GM23338 (cell line): ENCODE measurements at regions not wholly inside any gene's neighbourhood (a gene's known extent, or its start where the extent isn't known, plus 50 kb on each side); places are given as distances from the start of the nearest gene placed in this dataset.

Experiments used
- ATAC-seq: fragments of 200-7000 bp; cut with Tn5 transposase; 3 replicates; pipeline ENCODE4 v1.9.1; 2020
- DNase-seq: peaks from one replicate; pipeline ENCODE4 v3.0.0-alpha.2; 2015; ENCODE audit warnings: low spot score
- H2AFZ ChIP-seq: fragments of 200-600 bp; sonication (generic); 2 replicates; pipeline ENCODE4 v1.8.0; 2016; ENCODE audit warnings: antibody characterized with exemption, mild to moderate bottlenecking, moderate library complexity
- H3F3A ChIP-seq: fragments of 200-600 bp; sonication (generic); replicated peaks from 2 replicates; pipeline ENCODE4 v1.8.0; 2017; ENCODE audit warnings: antibody characterized with exemption, mixed run types, low read depth
- H3K27ac ChIP-seq: fragments of 200-600 bp; sonication (generic); 2 replicates; pipeline ENCODE4 v1.6.1; 2016; ENCODE audit warnings: low read depth
- H3K27me3 ChIP-seq: fragments of 200-600 bp; sonication (generic); 2 replicates; pipeline ENCODE4 v1.8.0; 2016; ENCODE audit warnings: mild to moderate bottlenecking, mixed run types, moderate library complexity; ENCODE audit not compliant: insufficient read depth
- H3K36me3 ChIP-seq: fragments of 200-600 bp; sonication (generic); 2 replicates; pipeline ENCODE4 v1.8.0; 2016; ENCODE audit warnings: mild to moderate bottlenecking; ENCODE audit not compliant: insufficient read depth
- H3K4me1 ChIP-seq: fragments of 200-600 bp; sonication (generic); 2 replicates; pipeline ENCODE4 v1.8.0; 2016; ENCODE audit warnings: mild to moderate bottlenecking, moderate library complexity; ENCODE audit not compliant: insufficient read depth
- H3K4me2 ChIP-seq: fragments of 200-600 bp; sonication (generic); 2 replicates; pipeline ENCODE4 v1.7.1; 2017; ENCODE audit warnings: mixed run types
- H3K4me3 ChIP-seq: fragments of 200-600 bp; sonication (generic); 2 replicates; pipeline ENCODE4 v1.6.1; 2016; ENCODE audit warnings: mixed run types
- H3K79me2 ChIP-seq: fragments of 200-600 bp; sonication (generic); replicated peaks from 2 replicates; pipeline ENCODE4 v1.8.0; 2017; ENCODE audit warnings: mild to moderate bottlenecking; ENCODE audit not compliant: insufficient read depth
- H3K9me2 ChIP-seq: fragments of 200-600 bp; sonication (generic); 2 replicates; pipeline ENCODE4 v1.8.0; 2017; ENCODE audit not compliant: insufficient read depth
- H4K20me1 ChIP-seq: fragments of 200-600 bp; sonication (generic); replicated peaks from 2 replicates; pipeline ENCODE4 v1.8.0; 2017; ENCODE audit warnings: mild to moderate bottlenecking; ENCODE audit not compliant: insufficient read depth
- H3K27ac Mint-ChIP-seq: 2 replicates; pipeline ENCODE4 v1.8.0; 2020; ENCODE audit warnings: inconsistent platforms, mild to moderate bottlenecking, moderate library complexity, mixed read lengths
- H3K27me3 Mint-ChIP-seq: 3 replicates; pipeline ENCODE4 v1.8.0; 2022; ENCODE audit warnings: low read depth, mild to moderate bottlenecking, moderate library complexity, mixed read lengths, inconsistent platforms; ENCODE audit not compliant: insufficient read depth, poor library complexity
- H3K36me3 Mint-ChIP-seq: 3 replicates; pipeline ENCODE4 v1.8.0; 2021; ENCODE audit warnings: low read depth, mild to moderate bottlenecking, inconsistent platforms, moderate library complexity, mixed read lengths
- H3K4me1 Mint-ChIP-seq: 3 replicates; pipeline ENCODE4 v1.8.0; 2020; ENCODE audit warnings: mild to moderate bottlenecking, inconsistent platforms, mixed read lengths
- H3K4me3 Mint-ChIP-seq: 3 replicates; pipeline ENCODE4 v1.8.0; 2021; ENCODE audit warnings: moderate library complexity, mild to moderate bottlenecking, inconsistent platforms, mixed read lengths
- H3K9me3 Mint-ChIP-seq: 3 replicates; pipeline ENCODE4 v1.8.0; 2020; ENCODE audit warnings: moderate library complexity, mild to moderate bottlenecking, inconsistent platforms, mixed read lengths
- CREB1 ChIP-seq: fragments of 250-450 bp; sonication (Bioruptor Pico); IDR thresholded peaks from 2 replicates; pipeline ENCODE4 v1.5.0; 2020; ENCODE audit warnings: low read depth, mild to moderate bottlenecking, moderate library complexity
- EZH2 ChIP-seq: fragments of 200-600 bp; sonication (generic); IDR thresholded peaks from one replicate; pipeline ENCODE4 v1.8.0; 2017; ENCODE audit warnings: antibody characterized with exemption, mild to moderate bottlenecking, low read depth; ENCODE audit not compliant: unreplicated experiment
- EZH2phosphoT487 ChIP-seq: fragments of 200-600 bp; sonication (generic); IDR thresholded peaks from one replicate; pipeline ENCODE4 v1.8.1; 2018; ENCODE audit warnings: antibody characterized with exemption; ENCODE audit not compliant: unreplicated experiment
- JUNB ChIP-seq: IDR thresholded peaks from one replicate; pipeline ENCODE4 v1.6.1; 2016; ENCODE audit warnings: antibody characterized with exemption; ENCODE audit not compliant: unreplicated experiment
- NANOG ChIP-seq: IDR thresholded peaks from 2 replicates; pipeline ENCODE4 v1.6.1; 2016; ENCODE audit warnings: antibody characterized with exemption, borderline replicate concordance
- POLR2AphosphoS5 ChIP-seq: IDR thresholded peaks from 2 replicates; pipeline ENCODE4 v1.6.1; 2016; ENCODE audit warnings: antibody characterized with exemption, low read depth
- STAT1 ChIP-seq: IDR thresholded peaks from one replicate; pipeline ENCODE4 v1.6.1; 2016; ENCODE audit warnings: antibody characterized with exemption; ENCODE audit not compliant: unreplicated experiment
- ZNF114 ChIP-seq: fragments of 250-450 bp; sonication (Bioruptor Pico); IDR thresholded peaks from 2 replicates; pipeline ENCODE4 v1.5.0; 2020; ENCODE audit warnings: mild to moderate bottlenecking, moderate library complexity
- ZNF331 ChIP-seq: fragments of 250-450 bp; sonication (Bioruptor Pico); IDR thresholded peaks from 2 replicates; pipeline ENCODE4 v1.5.0; 2020; ENCODE audit warnings: low read depth, mild to moderate bottlenecking, moderate library complexity
- TF ChIP-seq, protein P1 (sequence below), 2 experiments: fragments of 200-600 bp in 1 of 2; sonication (generic) in 1 of 2; conservative IDR thresholded peaks; 2 replicates each; pipeline versions ENCODE4 v1.5.1 to v1.6.1; 2016 to 2017; ENCODE audit warnings: antibody characterized with exemption in 2 of 2, low read depth in 2 of 2, mild to moderate bottlenecking in 2 of 2, moderate library complexity in 1 of 2
- TF ChIP-seq, protein P2 (sequence below): IDR thresholded peaks from 2 replicates; pipeline ENCODE4 v1.6.1; 2016; ENCODE audit warnings: antibody characterized with exemption
- TF ChIP-seq, protein P3 (sequence below): IDR thresholded peaks from one replicate; pipeline ENCODE4 v1.6.1; 2018; ENCODE audit warnings: antibody characterized with exemption; ENCODE audit not compliant: unreplicated experiment
- TF ChIP-seq, protein P4 (sequence below): fragments of 250-450 bp; sonication (Bioruptor Pico); IDR thresholded peaks from 2 replicates; pipeline ENCODE4 v1.5.0; 2020; ENCODE audit warnings: mild to moderate bottlenecking, moderate library complexity

DNA sequence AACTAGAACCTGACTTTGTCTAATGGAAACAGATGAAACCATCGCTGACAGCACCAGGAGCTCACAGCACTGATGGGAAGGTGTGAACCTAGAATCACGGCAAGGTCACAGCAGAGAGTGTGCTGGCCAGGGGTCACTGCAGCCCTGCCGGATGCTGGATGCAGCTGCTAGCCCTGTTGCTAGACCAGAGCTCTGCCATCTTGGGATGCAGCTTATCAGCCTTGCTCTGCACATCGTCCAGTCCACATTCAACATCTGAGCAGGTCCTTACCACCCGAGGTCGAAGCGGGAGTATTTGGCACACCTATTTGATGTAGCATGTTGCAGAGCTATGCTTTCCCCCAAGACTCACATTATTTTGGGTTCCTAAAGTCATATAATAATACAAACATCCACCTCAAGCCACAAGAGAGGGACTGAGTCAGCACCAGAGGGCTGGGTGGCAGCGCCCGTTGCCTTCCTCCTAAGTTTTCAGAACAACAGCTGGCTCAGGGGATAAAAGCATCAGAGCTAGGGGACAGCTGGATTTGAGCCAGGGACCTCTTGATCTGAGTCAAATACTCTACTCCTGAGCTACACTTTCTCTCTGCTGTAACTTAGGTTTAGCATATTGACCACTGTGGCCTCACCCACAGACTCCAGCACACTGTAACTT lies 135.3 kb downstream of the ZNF467 start:
- Histone ChIP-seq H3K4me2 (no peak overlapping the region), H3K9me2 (no peaks in the 10 kb centered on the region), H3K4me3 (no peak overlapping the region), H3F3A (0 out of 2 replicates have a peak, but pooled peaks cover 3% of the 10 kb centered on the region), H2AFZ (no peak overlapping the region), H3K79me2 (no peaks in the 10 kb centered on the region), H3K4me1 (no peaks in the 10 kb centered on the region), H3K36me3 (no peaks in the 10 kb centered on the region), H3K27ac (no peak overlapping the region), H4K20me1 (no peaks in the 10 kb centered on the region), H3K27me3 (0 out of 2 replicates have a peak, but pooled peaks cover 4% of the 10 kb centered on the region)
- Mint-ChIP-seq H3K27me3 (peaks cover 10% of the 10 kb centered on the region), H3K4me3 (no peak overlapping the region), H3K36me3 (0 out of 3 replicates have a peak, but pooled peaks cover 3% of the 10 kb centered on the region), H3K27ac (no peak overlapping the region), H3K9me3 (peaks cover 3% of the 10 kb centered on the region; the same call in 1 of the 3 replicates), H3K4me1 (peaks cover 4% of the 10 kb centered on the region; the same call in 2 of the 3 replicates)
- DNase-seq, result no peak
- TF ChIP-seq, protein P1, sequence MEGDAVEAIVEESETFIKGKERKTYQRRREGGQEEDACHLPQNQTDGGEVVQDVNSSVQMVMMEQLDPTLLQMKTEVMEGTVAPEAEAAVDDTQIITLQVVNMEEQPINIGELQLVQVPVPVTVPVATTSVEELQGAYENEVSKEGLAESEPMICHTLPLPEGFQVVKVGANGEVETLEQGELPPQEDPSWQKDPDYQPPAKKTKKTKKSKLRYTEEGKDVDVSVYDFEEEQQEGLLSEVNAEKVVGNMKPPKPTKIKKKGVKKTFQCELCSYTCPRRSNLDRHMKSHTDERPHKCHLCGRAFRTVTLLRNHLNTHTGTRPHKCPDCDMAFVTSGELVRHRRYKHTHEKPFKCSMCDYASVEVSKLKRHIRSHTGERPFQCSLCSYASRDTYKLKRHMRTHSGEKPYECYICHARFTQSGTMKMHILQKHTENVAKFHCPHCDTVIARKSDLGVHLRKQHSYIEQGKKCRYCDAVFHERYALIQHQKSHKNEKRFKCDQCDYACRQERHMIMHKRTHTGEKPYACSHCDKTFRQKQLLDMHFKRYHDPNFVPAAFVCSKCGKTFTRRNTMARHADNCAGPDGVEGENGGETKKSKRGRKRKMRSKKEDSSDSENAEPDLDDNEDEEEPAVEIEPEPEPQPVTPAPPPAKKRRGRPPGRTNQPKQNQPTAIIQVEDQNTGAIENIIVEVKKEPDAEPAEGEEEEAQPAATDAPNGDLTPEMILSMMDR (conservative IDR thresholded peaks at IDR 0.05; ENCODE audit: low read depth in 2 of 2), result no peak
- TF ChIP-seq, protein P2, sequence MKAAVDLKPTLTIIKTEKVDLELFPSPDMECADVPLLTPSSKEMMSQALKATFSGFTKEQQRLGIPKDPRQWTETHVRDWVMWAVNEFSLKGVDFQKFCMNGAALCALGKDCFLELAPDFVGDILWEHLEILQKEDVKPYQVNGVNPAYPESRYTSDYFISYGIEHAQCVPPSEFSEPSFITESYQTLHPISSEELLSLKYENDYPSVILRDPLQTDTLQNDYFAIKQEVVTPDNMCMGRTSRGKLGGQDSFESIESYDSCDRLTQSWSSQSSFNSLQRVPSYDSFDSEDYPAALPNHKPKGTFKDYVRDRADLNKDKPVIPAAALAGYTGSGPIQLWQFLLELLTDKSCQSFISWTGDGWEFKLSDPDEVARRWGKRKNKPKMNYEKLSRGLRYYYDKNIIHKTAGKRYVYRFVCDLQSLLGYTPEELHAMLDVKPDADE, result no peak
- TF ChIP-seq ZNF114 (CRISPR knock-in tag) (no peak), EZH2 (no peak), JUNB (no peak), POLR2AphosphoS5 (no peak), ZNF331 (no peak), NANOG (no peak), EZH2phosphoT487 (no peak), STAT1 (no peak), CREB1 (CRISPR knock-in tag) (no peak)
- TF ChIP-seq, protein P3, sequence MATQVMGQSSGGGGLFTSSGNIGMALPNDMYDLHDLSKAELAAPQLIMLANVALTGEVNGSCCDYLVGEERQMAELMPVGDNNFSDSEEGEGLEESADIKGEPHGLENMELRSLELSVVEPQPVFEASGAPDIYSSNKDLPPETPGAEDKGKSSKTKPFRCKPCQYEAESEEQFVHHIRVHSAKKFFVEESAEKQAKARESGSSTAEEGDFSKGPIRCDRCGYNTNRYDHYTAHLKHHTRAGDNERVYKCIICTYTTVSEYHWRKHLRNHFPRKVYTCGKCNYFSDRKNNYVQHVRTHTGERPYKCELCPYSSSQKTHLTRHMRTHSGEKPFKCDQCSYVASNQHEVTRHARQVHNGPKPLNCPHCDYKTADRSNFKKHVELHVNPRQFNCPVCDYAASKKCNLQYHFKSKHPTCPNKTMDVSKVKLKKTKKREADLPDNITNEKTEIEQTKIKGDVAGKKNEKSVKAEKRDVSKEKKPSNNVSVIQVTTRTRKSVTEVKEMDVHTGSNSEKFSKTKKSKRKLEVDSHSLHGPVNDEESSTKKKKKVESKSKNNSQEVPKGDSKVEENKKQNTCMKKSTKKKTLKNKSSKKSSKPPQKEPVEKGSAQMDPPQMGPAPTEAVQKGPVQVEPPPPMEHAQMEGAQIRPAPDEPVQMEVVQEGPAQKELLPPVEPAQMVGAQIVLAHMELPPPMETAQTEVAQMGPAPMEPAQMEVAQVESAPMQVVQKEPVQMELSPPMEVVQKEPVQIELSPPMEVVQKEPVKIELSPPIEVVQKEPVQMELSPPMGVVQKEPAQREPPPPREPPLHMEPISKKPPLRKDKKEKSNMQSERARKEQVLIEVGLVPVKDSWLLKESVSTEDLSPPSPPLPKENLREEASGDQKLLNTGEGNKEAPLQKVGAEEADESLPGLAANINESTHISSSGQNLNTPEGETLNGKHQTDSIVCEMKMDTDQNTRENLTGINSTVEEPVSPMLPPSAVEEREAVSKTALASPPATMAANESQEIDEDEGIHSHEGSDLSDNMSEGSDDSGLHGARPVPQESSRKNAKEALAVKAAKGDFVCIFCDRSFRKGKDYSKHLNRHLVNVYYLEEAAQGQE, result no peak
- TF ChIP-seq, protein P4, sequence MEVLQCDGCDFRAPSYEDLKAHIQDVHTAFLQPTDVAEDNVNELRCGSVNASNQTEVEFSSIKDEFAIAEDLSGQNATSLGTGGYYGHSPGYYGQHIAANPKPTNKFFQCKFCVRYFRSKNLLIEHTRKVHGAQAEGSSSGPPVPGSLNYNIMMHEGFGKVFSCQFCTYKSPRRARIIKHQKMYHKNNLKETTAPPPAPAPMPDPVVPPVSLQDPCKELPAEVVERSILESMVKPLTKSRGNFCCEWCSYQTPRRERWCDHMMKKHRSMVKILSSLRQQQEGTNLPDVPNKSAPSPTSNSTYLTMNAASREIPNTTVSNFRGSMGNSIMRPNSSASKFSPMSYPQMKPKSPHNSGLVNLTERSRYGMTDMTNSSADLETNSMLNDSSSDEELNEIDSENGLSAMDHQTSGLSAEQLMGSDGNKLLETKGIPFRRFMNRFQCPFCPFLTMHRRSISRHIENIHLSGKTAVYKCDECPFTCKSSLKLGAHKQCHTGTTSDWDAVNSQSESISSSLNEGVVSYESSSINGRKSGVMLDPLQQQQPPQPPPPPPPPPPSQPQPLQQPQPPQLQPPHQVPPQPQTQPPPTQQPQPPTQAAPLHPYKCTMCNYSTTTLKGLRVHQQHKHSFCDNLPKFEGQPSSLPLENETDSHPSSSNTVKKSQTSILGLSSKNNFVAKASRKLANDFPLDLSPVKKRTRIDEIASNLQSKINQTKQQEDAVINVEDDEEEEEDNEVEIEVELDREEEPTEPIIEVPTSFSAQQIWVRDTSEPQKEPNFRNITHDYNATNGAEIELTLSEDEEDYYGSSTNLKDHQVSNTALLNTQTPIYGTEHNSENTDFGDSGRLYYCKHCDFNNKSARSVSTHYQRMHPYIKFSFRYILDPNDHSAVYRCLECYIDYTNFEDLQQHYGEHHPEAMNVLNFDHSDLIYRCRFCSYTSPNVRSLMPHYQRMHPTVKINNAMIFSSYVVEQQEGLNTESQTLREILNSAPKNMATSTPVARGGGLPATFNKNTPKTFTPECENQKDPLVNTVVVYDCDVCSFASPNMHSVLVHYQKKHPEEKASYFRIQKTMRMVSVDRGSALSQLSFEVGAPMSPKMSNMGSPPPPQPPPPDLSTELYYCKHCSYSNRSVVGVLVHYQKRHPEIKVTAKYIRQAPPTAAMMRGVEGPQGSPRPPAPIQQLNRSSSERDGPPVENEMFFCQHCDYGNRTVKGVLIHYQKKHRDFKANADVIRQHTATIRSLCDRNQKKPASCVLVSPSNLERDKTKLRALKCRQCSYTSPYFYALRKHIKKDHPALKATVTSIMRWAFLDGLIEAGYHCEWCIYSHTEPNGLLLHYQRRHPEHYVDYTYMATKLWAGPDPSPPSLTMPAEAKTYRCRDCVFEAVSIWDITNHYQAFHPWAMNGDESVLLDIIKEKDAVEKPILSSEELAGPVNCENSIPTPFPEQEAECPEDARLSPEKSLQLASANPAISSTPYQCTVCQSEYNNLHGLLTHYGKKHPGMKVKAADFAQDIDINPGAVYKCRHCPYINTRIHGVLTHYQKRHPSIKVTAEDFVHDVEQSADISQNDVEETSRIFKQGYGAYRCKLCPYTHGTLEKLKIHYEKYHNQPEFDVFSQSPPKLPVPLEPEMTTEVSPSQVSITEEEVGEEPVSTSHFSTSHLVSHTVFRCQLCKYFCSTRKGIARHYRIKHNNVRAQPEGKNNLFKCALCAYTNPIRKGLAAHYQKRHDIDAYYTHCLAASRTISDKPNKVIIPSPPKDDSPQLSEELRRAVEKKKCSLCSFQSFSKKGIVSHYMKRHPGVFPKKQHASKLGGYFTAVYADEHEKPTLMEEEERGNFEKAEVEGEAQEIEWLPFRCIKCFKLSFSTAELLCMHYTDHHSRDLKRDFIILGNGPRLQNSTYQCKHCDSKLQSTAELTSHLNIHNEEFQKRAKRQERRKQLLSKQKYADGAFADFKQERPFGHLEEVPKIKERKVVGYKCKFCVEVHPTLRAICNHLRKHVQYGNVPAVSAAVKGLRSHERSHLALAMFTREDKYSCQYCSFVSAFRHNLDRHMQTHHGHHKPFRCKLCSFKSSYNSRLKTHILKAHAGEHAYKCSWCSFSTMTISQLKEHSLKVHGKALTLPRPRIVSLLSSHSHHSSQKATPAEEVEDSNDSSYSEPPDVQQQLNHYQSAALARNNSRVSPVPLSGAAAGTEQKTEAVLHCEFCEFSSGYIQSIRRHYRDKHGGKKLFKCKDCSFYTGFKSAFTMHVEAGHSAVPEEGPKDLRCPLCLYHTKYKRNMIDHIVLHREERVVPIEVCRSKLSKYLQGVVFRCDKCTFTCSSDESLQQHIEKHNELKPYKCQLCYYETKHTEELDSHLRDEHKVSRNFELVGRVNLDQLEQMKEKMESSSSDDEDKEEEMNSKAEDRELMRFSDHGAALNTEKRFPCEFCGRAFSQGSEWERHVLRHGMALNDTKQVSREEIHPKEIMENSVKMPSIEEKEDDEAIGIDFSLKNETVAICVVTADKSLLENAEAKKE (CRISPR knock-in tag), result no peak
- no peak for ATAC-seq
